ENCODE measurements at regions not wholly inside any gene's neighbourhood (a gene's known extent, or its start where the extent isn't known, plus 50 kb on each side); places are given as distances from the start of the nearest gene placed in this dataset.

DNA sequence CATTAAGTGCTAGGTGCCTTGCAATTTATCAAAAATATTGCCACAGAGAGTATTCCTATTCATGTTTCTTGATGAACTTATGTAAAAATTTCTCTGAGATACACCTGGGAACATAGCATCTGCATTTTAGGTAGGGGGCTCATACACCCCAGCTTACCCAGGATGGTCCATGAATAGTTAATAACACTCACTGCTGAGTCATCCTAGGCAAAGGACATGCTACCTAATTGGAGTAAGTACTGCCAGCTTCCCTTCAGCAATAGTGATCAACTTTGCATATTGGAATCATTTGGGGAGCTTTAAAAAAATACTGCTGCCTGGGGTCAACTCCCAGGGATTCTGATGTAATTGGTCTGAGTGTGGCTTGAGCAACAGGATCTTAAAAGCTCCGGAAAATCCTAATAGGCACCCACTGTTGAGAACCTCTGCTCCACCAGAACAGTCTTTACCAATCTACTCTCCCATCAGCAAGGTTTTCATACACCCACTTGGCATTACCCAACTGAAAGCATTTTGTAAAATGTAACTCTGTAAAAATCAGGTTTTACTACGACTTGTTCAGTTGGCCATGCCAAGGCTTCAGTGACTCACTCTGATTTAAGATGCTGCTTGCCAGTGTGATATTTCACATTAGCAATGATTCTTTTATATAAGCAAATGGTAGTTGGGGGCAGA, 67.2 kb upstream of the FNDC3A start:
- Histone ChIP-seq H3K36me3 (no peaks in the 10 kb centered on the region), H3K4me3 (no peak overlapping the region), H3K4me1 (no peaks in the 10 kb centered on the region), H3K27me3 (no peaks in the 10 kb centered on the region), H3K27ac (no peak overlapping the region), H3K9me3 (no peaks in the 10 kb centered on the region)
- ATAC-seq, result no peak
- intact Hi-C loops (cut with DNase I; ENCODE audit: low total_unique reads) (no loop called here), in situ Hi-C loops (cut with MboI; ENCODE audit: low sequenced_read_pairs in 4 of 4) (no loop called here)
- no peak for DNase-seq
- TF ChIP-seq, protein P1, sequence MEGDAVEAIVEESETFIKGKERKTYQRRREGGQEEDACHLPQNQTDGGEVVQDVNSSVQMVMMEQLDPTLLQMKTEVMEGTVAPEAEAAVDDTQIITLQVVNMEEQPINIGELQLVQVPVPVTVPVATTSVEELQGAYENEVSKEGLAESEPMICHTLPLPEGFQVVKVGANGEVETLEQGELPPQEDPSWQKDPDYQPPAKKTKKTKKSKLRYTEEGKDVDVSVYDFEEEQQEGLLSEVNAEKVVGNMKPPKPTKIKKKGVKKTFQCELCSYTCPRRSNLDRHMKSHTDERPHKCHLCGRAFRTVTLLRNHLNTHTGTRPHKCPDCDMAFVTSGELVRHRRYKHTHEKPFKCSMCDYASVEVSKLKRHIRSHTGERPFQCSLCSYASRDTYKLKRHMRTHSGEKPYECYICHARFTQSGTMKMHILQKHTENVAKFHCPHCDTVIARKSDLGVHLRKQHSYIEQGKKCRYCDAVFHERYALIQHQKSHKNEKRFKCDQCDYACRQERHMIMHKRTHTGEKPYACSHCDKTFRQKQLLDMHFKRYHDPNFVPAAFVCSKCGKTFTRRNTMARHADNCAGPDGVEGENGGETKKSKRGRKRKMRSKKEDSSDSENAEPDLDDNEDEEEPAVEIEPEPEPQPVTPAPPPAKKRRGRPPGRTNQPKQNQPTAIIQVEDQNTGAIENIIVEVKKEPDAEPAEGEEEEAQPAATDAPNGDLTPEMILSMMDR (IDR thresholded peaks at IDR 0.05 in 4 of 5, conservative IDR thresholded peaks at IDR 0.05 in 1 of 5), result no peak
- TF ChIP-seq POLR2A (IDR thresholded peaks at IDR 0.05), result no peak

DNA sequence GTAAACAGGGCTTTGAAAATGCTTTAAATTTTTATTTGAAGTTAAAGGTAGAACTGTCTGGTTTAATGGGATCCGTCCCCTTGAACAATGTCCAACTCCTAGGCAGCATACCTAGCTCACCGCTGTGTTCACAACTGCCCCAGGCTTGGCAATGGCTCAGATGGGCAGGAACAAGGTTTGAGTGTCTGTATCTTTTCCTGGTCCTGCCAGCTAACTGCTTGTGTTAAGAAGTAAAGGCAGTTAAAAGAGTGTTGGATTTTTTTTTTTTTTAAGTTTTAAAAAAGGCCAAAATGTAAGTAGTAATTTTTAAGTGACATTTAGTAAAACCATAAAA, 66.7 kb upstream of the FNDC3A start:
- DNase-seq, result no peak
- no peak for ATAC-seq
- Histone ChIP-seq H3K27ac (no peak overlapping the region), H3K9me3 (no peaks in the 10 kb centered on the region), H3K4me3 (no peak overlapping the region), H3K36me3 (no peaks in the 10 kb centered on the region), H3K4me1 (no peaks in the 10 kb centered on the region), H3K27me3 (no peaks in the 10 kb centered on the region)
- TF ChIP-seq, protein P1 (IDR thresholded peaks at IDR 0.05 in 4 of 5, conservative IDR thresholded peaks at IDR 0.05 in 1 of 5), result no peak
- no peak for TF ChIP-seq POLR2A (IDR thresholded peaks at IDR 0.05)
- in situ Hi-C loops (cut with MboI; ENCODE audit: low sequenced_read_pairs in 4 of 4) (no loop called here), intact Hi-C loops (cut with DNase I; ENCODE audit: low total_unique reads) (no loop called here)

DNA sequence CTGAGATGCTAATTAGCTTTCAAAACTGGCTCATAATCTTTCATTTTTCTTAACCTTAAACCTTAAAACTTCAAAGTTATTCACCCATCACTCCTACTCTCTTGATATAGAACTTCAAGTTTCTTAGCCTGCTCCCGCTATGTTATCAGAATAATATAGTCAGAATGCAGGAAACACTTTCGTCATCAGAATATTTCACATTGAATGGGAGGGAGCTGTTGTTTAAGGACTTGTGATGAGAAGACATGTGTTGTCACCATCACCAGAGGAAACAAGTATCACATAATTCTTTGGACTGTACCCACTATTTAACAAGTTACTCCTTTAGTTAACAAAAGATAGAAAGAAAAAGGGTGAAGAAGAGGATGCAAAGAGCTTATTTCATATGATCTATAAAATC, 65.0 kb upstream of the FNDC3A start:
- in situ Hi-C loops (cut with MboI; ENCODE audit: low sequenced_read_pairs in 4 of 4), result no loop called here
- DNase-seq (no peak), ATAC-seq (no peak)
- H3K4me3 ChIP-seq, result no peak overlapping the region
- H3K36me3 ChIP-seq, result no peaks in the 10 kb centered on the region
- H3K9me3 ChIP-seq, result no peaks in the 10 kb centered on the region
- no peak for TF ChIP-seq POLR2A (IDR thresholded peaks at IDR 0.05)
- TF ChIP-seq, protein P1 (IDR thresholded peaks at IDR 0.05 in 4 of 5, conservative IDR thresholded peaks at IDR 0.05 in 1 of 5), result no peak
- no peak overlapping the region for H3K27ac ChIP-seq
- intact Hi-C loops (cut with DNase I; ENCODE audit: low total_unique reads), result no loop called here
- no peaks in the 10 kb centered on the region for H3K27me3 ChIP-seq
- no peaks in the 10 kb centered on the region for H3K4me1 ChIP-seq

DNA sequence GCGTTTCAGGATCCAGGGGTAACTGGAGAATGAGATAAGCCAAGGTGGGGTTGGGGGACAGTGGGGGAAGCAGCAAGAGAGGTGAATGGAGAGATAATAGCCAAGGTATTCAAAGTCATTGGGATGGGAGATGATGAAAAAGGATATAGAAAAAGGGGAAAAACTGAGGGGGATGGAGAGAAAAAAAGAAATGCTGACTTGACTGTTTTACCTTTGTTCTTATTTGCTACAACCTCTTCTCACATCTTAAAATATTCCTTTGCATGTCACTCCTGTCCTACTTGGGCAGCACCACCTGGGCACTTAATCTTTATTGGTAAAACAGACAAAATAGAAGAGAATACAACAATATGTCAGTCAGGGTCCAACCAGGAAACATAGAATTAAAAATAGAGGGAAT, 56.0 kb upstream of the FNDC3A start:
- in situ Hi-C loops (cut with MboI; ENCODE audit: low sequenced_read_pairs in 4 of 4), result no loop called here

More for the DNA sequence above, 56.0 kb upstream of the FNDC3A start:
- H3K27ac ChIP-seq, result no peak overlapping the region
- ATAC-seq, result no peak
- intact Hi-C loops (cut with DNase I; ENCODE audit: low total_unique reads), result no loop called here
- TF ChIP-seq, protein P1 (IDR thresholded peaks at IDR 0.05 in 4 of 5, conservative IDR thresholded peaks at IDR 0.05 in 1 of 5), result no peak
- TF ChIP-seq POLR2A (IDR thresholded peaks at IDR 0.05), result no peak
- no peaks in the 10 kb centered on the region for H3K27me3 ChIP-seq
- H3K4me1 ChIP-seq, result no peaks in the 10 kb centered on the region
- H3K36me3 ChIP-seq, result no peaks in the 10 kb centered on the region
- no peak for DNase-seq
- no peaks in the 10 kb centered on the region for H3K9me3 ChIP-seq
- H3K4me3 ChIP-seq, result no peak overlapping the region
